Ishikawa (cell line): ENCODE measurements at regions not wholly inside any gene's neighbourhood (a gene's known extent, or its start where the extent isn't known, plus 50 kb on each side); places are given as distances from the start of the nearest gene placed in this dataset.

Experiments used
- CEBPB ChIP-seq: IDR thresholded peaks from 2 replicates; pipeline ENCODE4 v1.6.1; 2012
- CREB1 ChIP-seq: IDR thresholded peaks from 2 replicates; pipeline ENCODE4 v1.6.1; 2012; ENCODE audit warnings: low read depth
- EGR1 ChIP-seq: IDR thresholded peaks from 2 replicates; pipeline ENCODE4 v1.6.1; 2012
- EP300 ChIP-seq: IDR thresholded peaks from 2 replicates; pipeline ENCODE4 v1.6.1; 2012; ENCODE audit warnings: borderline replicate concordance
- MAX ChIP-seq: IDR thresholded peaks from 2 replicates; pipeline ENCODE4 v1.6.1; 2012
- NFIC ChIP-seq: IDR thresholded peaks from 2 replicates; pipeline ENCODE4 v1.6.1; 2012
- RAD21 ChIP-seq: IDR thresholded peaks from 2 replicates; pipeline ENCODE4 v1.6.1; 2012; ENCODE audit warnings: low read depth
- REST ChIP-seq: IDR thresholded peaks from 2 replicates; pipeline ENCODE4 v1.6.1; 2012; ENCODE audit warnings: low read depth, mild to moderate bottlenecking
- TAF1 ChIP-seq: IDR thresholded peaks from 2 replicates; pipeline ENCODE4 v1.6.1; 2012; ENCODE audit warnings: low read depth, mild to moderate bottlenecking
- TEAD4 ChIP-seq: IDR thresholded peaks from 2 replicates; pipeline ENCODE4 v1.6.1; 2012
- USF1 ChIP-seq: IDR thresholded peaks from 2 replicates; pipeline ENCODE4 v1.6.1; 2012
- YY1 ChIP-seq: IDR thresholded peaks from 2 replicates; pipeline ENCODE4 v1.6.1; 2012; ENCODE audit warnings: low read depth
- ZBTB7A ChIP-seq: IDR thresholded peaks from 2 replicates; pipeline ENCODE4 v1.6.1; 2012; ENCODE audit warnings: low read depth

GRCh38 chrX:127129510-127129909, 310.0 kb downstream of the PRR32 start:
- TF ChIP-seq CEBPB: no peak
- no peak for TF ChIP-seq EP300
- no peak for TF ChIP-seq MAX
- TF ChIP-seq REST: no peak
- TF ChIP-seq NFIC: no peak
- no peak for TF ChIP-seq EGR1
- TF ChIP-seq TEAD4: no peak
- TF ChIP-seq TAF1: no peak
- TF ChIP-seq RAD21: no peak
- TF ChIP-seq USF1: no peak
- TF ChIP-seq CREB1: no peak
- no peak for TF ChIP-seq YY1
- TF ChIP-seq ZBTB7A: no peak
